SKM-1 (cell line): ENCODE measurements at regions not wholly inside any gene's neighbourhood (a gene's known extent, or its start where the extent isn't known, plus 50 kb on each side); places are given as distances from the start of the nearest gene placed in this dataset.
"Not testable (repeated sequence)": the region's sequence is repeated elsewhere in the genome, so short reads cannot be mapped to it uniquely, and the experiment has no call there.

ENCODE experiments used
- DNase-seq: peaks from one replicate; lab custom pipeline; 2025; ENCODE audit not compliant: unreplicated experiment; lab: John Stamatoyannopoulos, UW

DNA sequence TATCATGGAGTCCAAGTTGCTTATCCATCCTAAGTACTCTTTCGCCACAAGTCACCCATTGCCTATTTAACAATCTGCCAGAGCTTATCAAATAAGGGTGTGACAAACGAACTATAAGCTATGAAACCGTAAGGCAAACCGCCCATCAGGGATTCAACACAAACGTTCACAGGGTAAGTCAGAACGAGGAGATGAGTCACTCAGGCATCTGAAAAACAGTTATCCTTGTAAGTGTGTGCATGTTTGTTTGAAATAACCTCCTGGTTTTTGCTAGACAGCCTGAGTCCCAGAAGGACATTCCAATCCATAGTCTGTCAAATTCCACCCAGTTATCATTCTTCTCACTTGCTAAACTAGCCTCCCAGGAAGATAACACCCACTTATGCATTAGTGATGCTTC lies 299.1 kb downstream of the PAX3 start:
- no peak for DNase-seq

DNA sequence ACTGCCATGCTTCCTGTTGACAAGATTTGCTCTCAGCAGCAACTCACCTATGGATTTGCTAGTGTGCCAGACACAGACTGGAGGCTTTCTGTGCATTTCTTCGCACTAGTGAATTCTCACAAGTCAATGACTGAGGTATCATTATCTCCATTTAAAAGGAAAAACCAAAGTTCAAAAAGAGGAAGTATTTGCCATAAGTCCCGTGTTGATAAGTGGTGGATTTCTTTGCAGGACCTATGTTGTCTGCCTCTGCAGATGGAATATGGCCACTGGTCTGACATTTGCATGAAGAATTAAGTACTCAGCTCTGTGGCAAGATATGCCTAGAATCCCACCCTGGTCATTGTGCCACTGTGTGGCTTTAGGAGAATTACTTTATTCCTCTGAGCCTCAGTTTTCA lies 299.6 kb downstream of the PAX3 start:
- no peak for DNase-seq

DNA sequence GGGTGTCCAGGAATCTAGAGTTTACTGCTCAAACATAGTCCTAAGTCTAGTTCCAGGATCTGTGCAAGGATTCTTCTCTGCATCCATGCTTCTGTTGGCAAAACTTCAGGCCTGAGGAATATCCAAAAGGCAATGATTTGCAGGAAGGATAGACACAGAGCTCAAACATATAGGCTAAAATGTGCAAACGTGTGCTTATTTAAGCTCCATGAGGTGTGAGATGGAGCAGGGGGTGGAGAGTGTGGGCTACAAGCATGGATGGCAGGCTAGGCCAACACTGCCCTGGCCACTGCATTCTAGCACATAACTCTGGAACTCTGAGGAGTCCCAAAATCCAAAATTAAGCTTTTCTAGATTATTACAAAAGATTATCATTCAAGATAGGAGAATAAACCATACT lies 301.1 kb downstream of the PAX3 start:
- DNase-seq: no peak

DNA sequence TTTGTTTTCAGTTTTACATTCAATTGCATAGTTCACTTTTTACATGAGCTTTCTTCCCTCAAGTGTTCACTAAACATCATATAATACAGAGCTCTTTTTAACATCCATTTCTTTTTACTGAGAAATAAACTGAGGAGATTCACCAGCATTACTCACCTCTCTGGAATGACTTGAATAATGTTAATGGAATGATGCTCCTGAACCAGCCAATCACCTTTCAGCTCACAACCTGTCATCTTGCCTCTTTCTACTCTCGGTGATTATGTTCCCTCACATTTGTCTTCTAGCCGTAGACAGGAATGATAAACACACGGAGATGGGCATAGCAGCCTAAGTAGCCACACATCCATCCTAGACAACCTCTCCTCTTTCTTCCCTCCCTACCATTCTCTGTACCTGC lies 301.7 kb downstream of the PAX3 start:
- no peak for DNase-seq

DNA sequence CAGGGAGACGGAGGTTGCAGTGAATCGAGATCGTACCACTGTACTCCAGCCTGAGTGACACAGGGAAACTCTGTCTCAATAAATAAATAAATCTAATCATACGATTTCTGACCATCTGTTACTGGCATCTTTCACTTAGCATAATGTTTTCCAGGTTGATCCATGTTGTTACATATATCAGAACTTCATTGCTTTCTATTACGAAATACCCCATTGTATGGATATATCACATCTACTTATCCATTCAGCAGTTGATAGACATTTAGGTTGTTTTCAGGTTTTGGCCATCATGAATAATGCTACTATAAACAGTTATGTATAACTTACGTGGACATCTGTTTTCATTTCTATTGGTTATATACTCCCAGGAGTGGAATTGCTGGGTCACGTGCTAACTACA lies 303.9 kb downstream of the PAX3 start:
- DNase-seq: no peak

DNA sequence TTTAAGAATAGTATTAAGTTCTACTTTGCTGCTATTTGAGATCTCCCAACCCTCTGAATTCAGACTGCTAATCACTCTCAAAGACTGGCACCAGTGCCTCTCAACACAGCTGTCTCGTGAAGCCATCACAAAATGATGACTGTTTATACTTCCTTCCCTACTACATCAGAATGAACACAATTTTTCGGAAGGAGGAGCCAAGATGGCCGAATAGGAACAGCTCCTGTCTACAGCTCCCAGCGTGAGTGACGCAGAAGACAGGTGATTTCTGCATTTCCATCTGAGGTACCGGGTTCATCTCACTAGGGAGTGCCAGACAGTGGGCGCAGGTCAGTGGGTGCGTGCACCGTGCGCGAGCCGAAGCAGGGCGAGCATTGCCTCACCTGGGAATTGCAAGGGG lies 314.4 kb downstream of the PAX3 start:
- not testable (repeated sequence) for DNase-seq

DNA sequence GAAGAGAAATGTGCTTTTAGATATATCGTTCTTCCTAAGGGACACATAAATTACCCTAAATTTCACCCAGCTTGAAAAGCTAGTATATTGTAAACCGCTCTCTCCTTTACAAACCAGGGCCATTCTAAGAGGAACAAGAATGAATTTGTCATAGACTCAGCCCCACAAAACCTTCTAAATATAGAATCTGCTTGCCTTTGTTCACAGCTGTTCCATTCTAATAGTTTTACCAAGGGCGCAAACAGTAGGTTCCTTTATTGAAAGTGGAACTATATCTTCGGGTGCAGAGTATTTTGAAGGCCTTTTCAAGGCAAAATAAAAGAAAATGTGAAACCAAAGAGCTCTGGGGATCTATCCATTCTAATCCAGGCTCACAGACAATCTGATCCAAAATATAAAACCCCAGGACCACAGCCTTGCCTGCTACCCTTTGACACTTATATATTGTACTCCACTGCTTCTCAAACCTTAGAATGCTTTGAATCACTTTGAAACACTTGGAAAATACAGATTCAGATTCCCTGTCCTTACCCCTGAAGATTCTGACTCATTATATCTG lies 316.8 kb downstream of the PAX3 start:
- DNase-seq: no peak

DNA sequence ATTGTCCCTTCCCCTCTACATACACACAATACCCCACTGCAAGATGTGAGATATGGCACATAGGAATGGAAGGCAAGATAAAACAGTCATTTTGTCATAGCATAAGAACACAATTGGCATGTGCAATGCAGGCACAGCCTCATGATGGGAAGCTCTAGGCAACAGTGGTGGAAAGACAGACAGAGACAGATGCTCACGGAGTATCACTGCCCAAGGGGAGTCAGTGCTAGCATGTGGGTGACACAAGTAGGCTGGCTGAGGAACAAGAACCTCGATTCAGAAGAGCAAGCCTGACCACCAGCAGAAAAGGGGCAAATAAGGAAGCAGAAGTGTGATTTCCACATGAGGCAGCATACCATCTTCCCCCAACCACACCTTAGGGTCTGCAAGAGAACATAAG lies 323.6 kb downstream of the PAX3 start:
- DNase-seq: no peak

DNA sequence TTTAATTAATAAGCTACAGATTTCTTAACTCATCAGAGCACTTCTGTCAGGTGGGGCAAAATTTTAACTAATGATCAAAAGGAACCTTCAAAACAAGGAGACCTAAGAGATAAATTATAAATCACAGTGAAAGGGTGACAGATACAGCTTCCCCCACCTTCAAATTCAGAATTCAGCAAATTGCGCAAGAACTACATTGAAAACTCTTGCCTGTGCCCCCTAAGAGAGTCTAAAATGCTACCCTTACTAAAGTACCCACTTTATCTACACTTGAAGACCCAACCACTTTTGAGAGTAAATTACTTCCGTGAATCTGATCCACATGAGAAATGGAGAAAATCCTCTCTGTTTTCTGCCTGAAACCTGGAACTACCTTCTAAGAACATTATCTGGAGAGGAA lies 324.9 kb downstream of the PAX3 start:
- no peak for DNase-seq

DNA sequence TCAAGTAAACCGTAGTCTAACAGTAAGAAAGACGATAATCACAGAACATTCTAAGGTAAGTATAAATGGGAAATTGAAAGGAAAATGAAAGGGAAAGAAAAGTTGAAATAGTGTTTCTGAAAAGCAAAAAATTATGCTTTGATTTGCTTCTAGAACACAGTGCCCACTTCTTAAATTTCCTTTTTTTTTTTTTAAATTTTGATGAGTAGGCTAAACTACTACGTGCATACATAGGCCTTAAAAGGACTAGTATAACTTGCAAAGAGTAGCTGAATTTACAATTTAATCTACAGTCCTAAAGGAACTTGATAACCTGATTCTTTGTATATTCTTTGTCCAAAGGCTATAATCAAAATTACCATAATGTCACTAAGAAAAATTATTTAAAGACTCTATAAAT lies 325.3 kb downstream of the PAX3 start:
- no peak for DNase-seq

DNA sequence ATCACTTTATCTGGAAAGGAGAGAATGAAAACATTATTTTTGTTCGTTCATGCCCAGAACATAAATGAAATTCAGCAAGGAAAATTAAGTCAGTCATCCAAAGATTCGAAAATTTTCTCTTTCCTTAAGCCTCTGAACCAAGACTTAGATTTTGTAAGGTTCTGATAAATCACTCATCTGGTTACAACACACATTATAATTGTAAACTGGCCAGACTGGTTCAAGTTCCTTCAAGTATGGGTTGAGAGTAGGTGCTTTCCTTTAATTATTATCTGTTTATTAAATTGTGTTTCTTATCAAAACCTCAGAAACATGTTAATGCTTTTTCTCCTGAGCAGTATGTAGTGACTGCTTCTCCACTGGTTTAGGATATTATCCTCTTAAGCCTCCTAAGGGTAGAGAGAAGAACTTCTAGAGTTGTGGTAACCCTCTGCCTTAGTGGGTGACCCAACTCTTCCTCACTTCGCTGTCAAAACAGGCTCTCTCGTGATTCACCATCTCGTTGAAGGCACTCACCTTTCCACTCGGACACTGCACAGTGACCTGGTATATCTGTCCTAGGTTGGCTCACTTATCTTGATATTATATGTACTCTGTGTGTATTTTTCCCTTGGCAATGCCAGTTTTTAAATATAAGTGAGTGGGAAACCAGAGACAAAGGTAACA lies 325.9 kb downstream of the PAX3 start:
- no peak for DNase-seq

DNA sequence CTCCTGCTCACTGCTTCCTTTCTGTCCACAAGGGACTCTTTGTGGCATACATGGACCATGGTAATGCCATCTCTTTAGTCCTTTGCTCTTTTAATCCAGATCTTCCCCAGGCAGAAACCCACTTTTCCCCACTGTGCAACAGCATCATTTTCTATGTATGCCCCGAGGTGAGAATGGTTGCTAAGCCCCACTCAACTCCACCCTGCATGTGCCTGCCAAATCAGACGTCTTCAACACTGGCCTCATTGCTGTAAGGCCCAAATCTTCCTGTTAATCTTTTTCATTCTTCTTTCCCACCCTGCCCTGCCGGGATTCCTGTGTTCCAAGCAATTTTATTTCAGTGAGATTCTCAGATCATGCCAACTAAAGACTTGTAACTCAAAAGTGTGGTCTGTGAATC lies 328.4 kb downstream of the PAX3 start:
- DNase-seq: no peak

DNA sequence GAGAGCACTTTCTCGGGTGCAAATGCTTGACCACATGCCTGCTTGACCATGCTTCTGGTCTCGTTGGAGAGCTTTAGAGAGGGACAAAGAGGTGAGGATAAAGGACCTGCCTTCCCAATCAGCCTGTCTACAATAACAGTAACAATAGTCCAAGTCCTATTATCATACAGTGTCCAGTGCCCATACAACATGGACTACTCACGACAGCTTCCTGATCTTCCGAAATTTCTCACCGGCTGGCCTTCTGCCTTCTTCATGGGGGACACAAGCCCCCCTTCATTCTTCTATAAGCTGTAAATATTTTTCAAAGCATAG lies 329.0 kb downstream of the PAX3 start:
- DNase-seq: no peak

DNA sequence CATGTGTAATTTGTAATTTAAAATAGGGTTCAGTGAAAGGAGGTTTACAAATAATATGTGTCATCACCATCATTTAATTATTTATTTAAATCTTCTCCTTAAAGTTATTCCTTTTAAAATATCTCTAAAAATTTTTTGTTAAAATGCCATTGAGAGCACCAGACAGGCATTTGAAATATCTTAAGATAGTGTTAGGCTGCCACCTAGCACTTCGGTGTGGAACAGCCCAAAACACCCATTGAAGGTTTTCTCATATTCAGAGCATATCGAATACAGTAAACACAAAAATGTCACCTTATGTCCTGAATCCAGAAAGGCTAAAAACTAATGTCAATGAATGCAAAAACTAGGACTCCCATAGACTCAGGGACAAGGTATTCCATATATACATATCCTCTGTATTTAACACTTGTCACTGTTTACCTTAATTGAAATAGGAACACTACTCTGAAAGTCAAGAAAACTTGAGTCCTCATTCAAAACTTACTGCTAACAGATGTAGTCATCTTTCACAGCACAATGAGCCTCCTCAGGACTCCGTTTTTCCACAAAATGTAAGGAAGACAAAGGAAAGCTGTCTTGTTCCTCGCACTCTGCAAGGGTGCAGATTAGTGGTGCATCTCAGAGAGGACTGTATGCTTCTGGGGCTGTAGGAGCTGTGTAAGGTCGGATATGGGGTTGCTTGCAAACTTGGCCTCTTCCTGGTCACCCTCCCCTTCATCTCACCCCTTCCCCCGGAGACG lies 329.5 kb downstream of the PAX3 start:
- DNase-seq: peak; percentile 7

DNA sequence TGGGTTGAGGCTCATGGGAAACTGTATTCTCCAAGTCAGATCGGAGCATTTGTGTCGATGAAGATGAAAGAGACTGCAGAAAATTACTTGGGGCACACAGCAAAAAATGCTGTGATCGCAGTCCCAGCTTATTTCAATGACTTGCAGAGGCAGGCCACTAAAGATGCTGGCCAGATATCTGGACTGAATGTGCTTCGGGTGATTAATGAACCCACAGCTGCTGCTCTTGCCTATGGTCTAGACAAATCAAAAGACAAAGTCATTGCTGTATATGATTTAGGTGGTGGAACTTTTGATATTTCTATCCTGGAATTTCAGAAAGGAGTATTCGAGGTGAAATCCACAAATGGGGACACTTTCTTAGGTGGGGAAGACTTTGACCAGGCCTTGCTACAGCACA lies 336.6 kb downstream of the PAX3 start:
- no peak for DNase-seq

DNA sequence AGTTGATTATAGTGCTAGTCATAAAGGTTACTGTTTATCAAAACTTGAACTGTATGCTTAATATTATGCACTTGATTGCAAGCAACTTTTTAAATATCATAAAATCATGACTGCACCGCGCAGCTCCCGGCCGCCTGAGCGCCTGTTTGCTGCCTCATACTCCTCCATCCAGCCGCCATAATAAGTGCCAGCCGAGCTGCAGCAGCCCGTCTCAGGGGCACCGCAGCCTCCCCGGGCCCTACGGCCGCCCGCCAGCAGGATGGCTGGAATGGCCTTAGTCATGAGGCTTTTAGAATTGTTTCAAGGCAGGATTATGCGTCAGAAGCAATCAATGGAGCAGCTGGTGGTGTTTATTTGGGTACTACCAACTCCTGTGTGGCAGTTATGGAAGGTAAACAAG lies 337.2 kb downstream of the PAX3 start:
- DNase-seq: no peak

DNA sequence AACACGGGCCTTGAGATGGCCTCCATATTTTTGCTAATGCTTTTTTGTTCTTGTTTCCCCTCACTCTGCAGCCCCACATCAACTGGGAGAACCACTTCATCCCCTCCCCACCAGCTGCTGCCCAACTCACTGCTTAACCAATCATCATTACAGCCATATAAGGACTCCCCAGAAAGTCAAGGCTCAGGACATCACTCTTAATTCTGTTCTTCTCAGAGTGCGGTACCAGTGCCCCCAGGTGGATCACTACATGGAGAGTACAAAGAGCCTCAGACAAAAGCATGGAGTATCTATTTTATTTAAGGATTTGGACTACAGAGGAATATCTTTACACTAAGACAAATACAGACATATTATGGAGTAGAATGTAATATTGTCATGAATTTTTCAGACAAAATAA lies 340.6 kb downstream of the PAX3 start:
- DNase-seq: no peak

DNA sequence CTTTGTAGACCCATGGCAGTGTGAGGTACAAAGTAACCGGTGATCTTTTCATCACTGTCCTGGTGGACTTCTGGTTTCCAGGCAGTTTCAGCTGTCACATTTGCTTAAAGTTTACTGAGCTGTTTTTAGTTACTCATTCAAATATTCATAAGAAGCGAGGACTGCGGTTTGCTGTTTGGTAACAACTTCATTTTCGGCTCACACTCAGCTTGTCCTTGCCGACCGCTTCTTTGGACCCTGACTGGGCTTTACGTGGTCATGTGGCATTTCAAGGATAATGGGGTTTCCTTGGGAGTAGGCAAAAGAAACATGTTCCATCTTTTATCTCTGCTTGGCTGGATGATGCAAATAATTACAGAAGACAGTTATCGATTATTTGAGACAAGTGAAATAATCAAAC lies 350.7 kb downstream of the PAX3 start:
- no peak for DNase-seq

DNA sequence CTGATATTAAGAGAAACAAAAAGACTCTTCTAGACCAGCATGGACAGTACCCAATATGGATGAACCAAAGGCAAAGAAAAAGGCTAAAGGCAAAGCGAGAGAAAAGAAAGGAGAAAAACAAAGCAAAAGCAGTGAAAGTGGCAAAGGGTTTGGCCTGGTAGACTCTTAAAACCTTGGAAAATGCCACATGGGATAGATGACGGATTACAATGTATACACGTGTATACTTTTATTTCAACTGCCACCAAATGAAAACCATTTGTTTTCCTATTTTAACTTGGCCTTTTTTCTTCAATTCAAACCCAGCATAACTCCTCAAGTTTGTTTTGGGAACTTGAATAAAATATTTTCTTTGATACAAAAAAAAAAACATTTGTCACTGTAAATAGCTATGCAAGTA lies 354.3 kb downstream of the PAX3 start:
- DNase-seq: not testable (repeated sequence)

DNA sequence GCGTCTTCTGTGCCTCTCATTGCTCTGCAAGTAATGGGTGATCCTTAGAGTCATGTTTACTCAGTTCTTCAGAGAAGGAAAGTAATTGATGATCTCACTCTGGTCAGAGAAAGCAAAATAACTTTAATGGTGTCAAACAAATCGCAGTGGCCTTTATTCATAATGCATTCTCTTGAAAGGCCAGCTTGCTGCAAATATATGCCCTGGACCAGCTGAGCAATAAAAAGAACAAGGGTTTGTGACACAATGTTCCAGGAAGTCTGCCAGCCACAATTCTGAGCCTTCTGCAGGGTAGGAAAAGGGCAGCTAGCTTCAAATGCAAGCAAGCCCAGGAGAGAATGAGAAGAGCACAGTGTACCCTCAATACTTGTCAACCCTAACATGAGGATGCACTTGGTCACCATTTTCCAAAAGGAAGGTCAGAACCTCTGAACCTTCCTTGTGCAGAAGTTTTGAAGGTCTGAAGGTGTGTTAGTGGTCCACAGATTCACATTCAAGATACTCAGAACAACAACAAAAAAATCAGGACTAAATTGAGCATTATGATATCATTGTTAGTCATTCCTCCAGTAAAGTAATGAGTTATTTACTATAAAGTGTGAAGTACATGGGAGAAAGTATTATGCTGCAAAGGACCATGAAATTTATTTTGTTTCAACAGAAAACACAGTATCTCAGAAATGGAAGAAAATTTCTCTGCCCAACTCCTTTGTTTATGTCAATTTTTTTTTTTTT lies 355.6 kb downstream of the PAX3 start:
- DNase-seq: no peak

DNA sequence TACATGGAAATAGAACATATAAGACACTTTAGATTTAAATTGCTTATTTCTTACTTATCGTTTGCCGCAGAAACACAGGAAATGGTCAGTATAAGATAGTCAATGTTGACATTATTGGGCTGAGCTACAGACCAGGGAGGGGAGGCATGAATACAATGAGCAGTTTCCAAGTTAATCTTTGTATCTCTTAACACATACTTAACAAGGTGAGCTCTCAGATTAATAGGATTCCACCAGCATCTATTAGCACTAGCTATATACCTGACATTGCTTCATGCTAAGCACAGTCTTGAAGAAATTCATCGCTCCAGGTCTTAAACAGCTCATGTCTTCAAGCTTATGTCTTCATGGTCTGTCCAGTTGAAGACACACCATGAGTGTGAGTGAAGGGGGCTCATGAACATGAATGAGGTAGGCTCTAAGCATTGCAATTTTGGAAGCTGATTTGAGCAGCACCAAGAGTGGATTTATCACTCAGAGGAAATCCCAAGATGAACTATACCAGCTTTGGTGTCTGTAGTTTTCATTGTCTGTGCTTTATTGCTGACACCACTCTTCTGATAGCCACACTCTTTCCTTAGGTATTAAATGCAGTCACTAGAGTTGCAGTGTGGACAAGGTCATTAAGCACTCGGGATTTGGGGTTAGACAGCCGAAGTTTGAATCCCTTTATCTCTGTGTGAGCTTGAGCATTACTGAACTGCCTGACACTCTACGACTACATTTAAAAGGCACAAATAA lies 359.3 kb upstream of the EPHA4 start:
- DNase-seq: no peak
